ENCODE measurements at regions not wholly inside any gene's neighbourhood (a gene's known extent, or its start where the extent isn't known, plus 50 kb on each side); places are given as distances from the start of the nearest gene placed in this dataset.
"Not testable (repeated sequence)": the region's sequence is repeated elsewhere in the genome, so short reads cannot be mapped to it uniquely, and the experiment has no call there.

- H3K9ac ChIP-seq (ENCODE audit: low read length); H3K36me3 ChIP-seq (ENCODE audit: control insufficient read depth, insufficient read depth, low read length, severe bottlenecking); H3K4me3 ChIP-seq (ENCODE audit: low read length); H3K9me3 ChIP-seq (ENCODE audit: control insufficient read depth, low read length); H3K4me1 ChIP-seq (ENCODE audit: control insufficient read depth, insufficient read depth, low read length); DNase-seq (ENCODE audit: low read depth); H3K27me3 ChIP-seq (replicated peaks; ENCODE audit: control insufficient read depth, insufficient read depth, low read length): not testable (repeated sequence)
These were observed 68.4 kb upstream of the CFAP46 start for GRCh38 chr10:133010843-133011179.

GRCh38 chr10:133010095-133010842 lies 67.9 kb upstream of the CFAP46 start:
- no peaks in the 10 kb centered on the region for H3K9me3 ChIP-seq (ENCODE audit: control insufficient read depth, low read length)
- peaks cover 7% of the 10 kb centered on the region for H3K4me1 ChIP-seq (ENCODE audit: control insufficient read depth, insufficient read depth, low read length)
- no peak overlapping the region for H3K4me3 ChIP-seq (ENCODE audit: low read length)
- no peak overlapping the region for H3K9ac ChIP-seq (ENCODE audit: low read length)
- DNase-seq (ENCODE audit: low read depth), result no peak
- H3K27me3 ChIP-seq (replicated peaks; ENCODE audit: control insufficient read depth, insufficient read depth, low read length), result peaks cover 5% of the 10 kb centered on the region
- H3K36me3 ChIP-seq (ENCODE audit: control insufficient read depth, insufficient read depth, low read length, severe bottlenecking), result no peaks in the 10 kb centered on the region

GRCh38 chr10:133009218-133009950 lies 67.0 kb upstream of the CFAP46 start:
- no peaks in the 10 kb centered on the region for H3K36me3 ChIP-seq (ENCODE audit: control insufficient read depth, insufficient read depth, low read length, severe bottlenecking)
- no peaks in the 10 kb centered on the region for H3K9me3 ChIP-seq (ENCODE audit: control insufficient read depth, low read length)
- H3K27me3 ChIP-seq (replicated peaks; ENCODE audit: control insufficient read depth, insufficient read depth, low read length), result peaks cover 8% of the 10 kb centered on the region
- DNase-seq (ENCODE audit: low read depth), result no peak
- H3K4me1 ChIP-seq (ENCODE audit: control insufficient read depth, insufficient read depth, low read length), result peaks cover 7% of the 10 kb centered on the region
- H3K4me3 ChIP-seq (ENCODE audit: low read length), result no peak overlapping the region
- no peak overlapping the region for H3K9ac ChIP-seq (ENCODE audit: low read length)

- DNase-seq (ENCODE audit: low read depth), result no peak
- no peaks in the 10 kb centered on the region for H3K36me3 ChIP-seq (ENCODE audit: control insufficient read depth, insufficient read depth, low read length, severe bottlenecking)
- H3K4me3 ChIP-seq (ENCODE audit: low read length), result no peak overlapping the region
- H3K9me3 ChIP-seq (ENCODE audit: control insufficient read depth, low read length), result no peaks in the 10 kb centered on the region
- no peak overlapping the region for H3K9ac ChIP-seq (ENCODE audit: low read length)
- peaks cover 7% of the 10 kb centered on the region for H3K4me1 ChIP-seq (ENCODE audit: control insufficient read depth, insufficient read depth, low read length)
- H3K27me3 ChIP-seq (replicated peaks; ENCODE audit: control insufficient read depth, insufficient read depth, low read length), result peaks cover 10% of the 10 kb centered on the region
These were observed 66.4 kb upstream of the CFAP46 start for GRCh38 chr10:133008736-133009135.

GRCh38 chr10:133008196-133008595 lies 65.8 kb upstream of the CFAP46 start:
- DNase-seq (ENCODE audit: low read depth), result no peak
- Histone ChIP-seq H3K36me3 (ENCODE audit: control insufficient read depth, insufficient read depth, low read length, severe bottlenecking) (no peaks in the 10 kb centered on the region), H3K9ac (ENCODE audit: low read length) (no peak overlapping the region), H3K27me3 (replicated peaks; ENCODE audit: control insufficient read depth, insufficient read depth, low read length) (peaks cover 12% of the 10 kb centered on the region), H3K4me3 (ENCODE audit: low read length) (no peak overlapping the region), H3K9me3 (ENCODE audit: control insufficient read depth, low read length) (no peaks in the 10 kb centered on the region), H3K4me1 (ENCODE audit: control insufficient read depth, insufficient read depth, low read length) (peaks cover 7% of the 10 kb centered on the region)

GRCh38 chr10:133007360-133007858 lies 65.0 kb upstream of the CFAP46 start:
- H3K9me3 ChIP-seq (ENCODE audit: control insufficient read depth, low read length), result no peaks in the 10 kb centered on the region
- H3K36me3 ChIP-seq (ENCODE audit: control insufficient read depth, insufficient read depth, low read length, severe bottlenecking), result no peaks in the 10 kb centered on the region
- no peak for DNase-seq (ENCODE audit: low read depth)
- H3K27me3 ChIP-seq (replicated peaks; ENCODE audit: control insufficient read depth, insufficient read depth, low read length), result peaks cover 19% of the 10 kb centered on the region
- H3K4me3 ChIP-seq (ENCODE audit: low read length), result no peak overlapping the region
- no peak overlapping the region for H3K9ac ChIP-seq (ENCODE audit: low read length)
- peaks cover 7% of the 10 kb centered on the region for H3K4me1 ChIP-seq (ENCODE audit: control insufficient read depth, insufficient read depth, low read length)

- no peak for DNase-seq (ENCODE audit: low read depth)
- H3K27me3 ChIP-seq (replicated peaks; ENCODE audit: control insufficient read depth, insufficient read depth, low read length), result peaks cover 19% of the 10 kb centered on the region
- peaks cover 7% of the 10 kb centered on the region for H3K4me1 ChIP-seq (ENCODE audit: control insufficient read depth, insufficient read depth, low read length)
- no peak overlapping the region for H3K4me3 ChIP-seq (ENCODE audit: low read length)
- no peak overlapping the region for H3K9ac ChIP-seq (ENCODE audit: low read length)
- no peaks in the 10 kb centered on the region for H3K9me3 ChIP-seq (ENCODE audit: control insufficient read depth, low read length)
- no peaks in the 10 kb centered on the region for H3K36me3 ChIP-seq (ENCODE audit: control insufficient read depth, insufficient read depth, low read length, severe bottlenecking)
These were observed 64.4 kb upstream of the CFAP46 start for GRCh38 chr10:133006806-133007205.

GRCh38 chr10:133006202-133006601 lies 63.8 kb upstream of the CFAP46 start:
- Histone ChIP-seq H3K36me3 (ENCODE audit: control insufficient read depth, insufficient read depth, low read length, severe bottlenecking) (no peaks in the 10 kb centered on the region), H3K27me3 (replicated peaks; ENCODE audit: control insufficient read depth, insufficient read depth, low read length) (peaks cover 21% of the 10 kb centered on the region), H3K9ac (ENCODE audit: low read length) (no peak overlapping the region), H3K9me3 (ENCODE audit: control insufficient read depth, low read length) (no peaks in the 10 kb centered on the region), H3K4me1 (ENCODE audit: control insufficient read depth, insufficient read depth, low read length) (peaks cover 7% of the 10 kb centered on the region), H3K4me3 (ENCODE audit: low read length) (no peak overlapping the region)
- DNase-seq (ENCODE audit: low read depth), result no peak

- Histone ChIP-seq H3K27me3 (replicated peaks; ENCODE audit: control insufficient read depth, insufficient read depth, low read length) (peaks cover 33% of the 10 kb centered on the region), H3K9me3 (ENCODE audit: control insufficient read depth, low read length) (no peaks in the 10 kb centered on the region), H3K4me3 (ENCODE audit: low read length) (no peak overlapping the region), H3K36me3 (ENCODE audit: control insufficient read depth, insufficient read depth, low read length, severe bottlenecking) (no peaks in the 10 kb centered on the region), H3K4me1 (ENCODE audit: control insufficient read depth, insufficient read depth, low read length) (peaks cover 7% of the 10 kb centered on the region), H3K9ac (ENCODE audit: low read length) (no peak overlapping the region)
- DNase-seq (ENCODE audit: low read depth), result no peak
These were observed 62.1 kb upstream of the CFAP46 start for GRCh38 chr10:133004478-133004877.

GRCh38 chr10:133003188-133003587 lies 60.8 kb upstream of the CFAP46 start:
- Histone ChIP-seq H3K27me3 (replicated peaks; ENCODE audit: control insufficient read depth, insufficient read depth, low read length) (peaks cover 38% of the 10 kb centered on the region), H3K9ac (ENCODE audit: low read length) (no peak overlapping the region), H3K4me3 (ENCODE audit: low read length) (no peak overlapping the region), H3K9me3 (ENCODE audit: control insufficient read depth, low read length) (no peaks in the 10 kb centered on the region), H3K4me1 (ENCODE audit: control insufficient read depth, insufficient read depth, low read length) (no peaks in the 10 kb centered on the region), H3K36me3 (ENCODE audit: control insufficient read depth, insufficient read depth, low read length, severe bottlenecking) (no peaks in the 10 kb centered on the region)
- no peak for DNase-seq (ENCODE audit: low read depth)

- Histone ChIP-seq H3K4me3 (ENCODE audit: low read length) (no peak overlapping the region), H3K9me3 (ENCODE audit: control insufficient read depth, low read length) (no peaks in the 10 kb centered on the region), H3K9ac (ENCODE audit: low read length) (no peak overlapping the region), H3K4me1 (ENCODE audit: control insufficient read depth, insufficient read depth, low read length) (no peaks in the 10 kb centered on the region), H3K36me3 (ENCODE audit: control insufficient read depth, insufficient read depth, low read length, severe bottlenecking) (no peaks in the 10 kb centered on the region), H3K27me3 (replicated peaks; ENCODE audit: control insufficient read depth, insufficient read depth, low read length) (peaks cover 40% of the 10 kb centered on the region)
- no peak for DNase-seq (ENCODE audit: low read depth)
These were observed 60.3 kb upstream of the CFAP46 start for GRCh38 chr10:133002685-133003084.
